GM21390 (cell line): ENCODE measurements at regions not wholly inside any gene's neighbourhood (a gene's known extent, or its start where the extent isn't known, plus 50 kb on each side); places are given as distances from the start of the nearest gene placed in this dataset.
A peak's percentile ranks its signal among the peaks of the same experiment; 100 is the strongest.
"Not testable (repeated sequence)": the region's sequence is repeated elsewhere in the genome, so short reads cannot be mapped to it uniquely, and the experiment has no call there.

ENCODE experiments used
- ATAC-seq: cut with Tn5 transposase; IDR thresholded peaks from one replicate; pipeline ENCODE4 v1.9.1; 2021; ENCODE audit not compliant: unreplicated experiment

DNA sequence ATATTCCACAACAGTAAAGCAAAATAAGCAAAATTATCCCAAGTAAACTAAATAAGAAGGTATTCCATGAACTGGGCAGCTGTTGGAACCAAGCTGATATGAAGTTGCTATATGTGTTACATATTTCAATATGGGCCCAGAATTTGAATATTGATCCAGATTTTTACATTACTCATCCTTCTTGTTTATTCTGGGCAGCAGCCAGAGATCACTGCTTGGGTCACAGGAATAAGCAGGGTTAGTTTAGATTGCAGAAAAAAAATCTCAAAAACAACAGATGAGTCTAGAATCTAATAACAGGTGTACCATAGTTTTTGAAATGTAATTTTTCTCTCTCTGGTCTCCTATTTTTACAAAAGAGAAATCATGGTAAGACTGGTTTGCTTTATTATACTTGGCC lies 171.5 kb upstream of the NAMPT start:
- ATAC-seq: no peak

DNA sequence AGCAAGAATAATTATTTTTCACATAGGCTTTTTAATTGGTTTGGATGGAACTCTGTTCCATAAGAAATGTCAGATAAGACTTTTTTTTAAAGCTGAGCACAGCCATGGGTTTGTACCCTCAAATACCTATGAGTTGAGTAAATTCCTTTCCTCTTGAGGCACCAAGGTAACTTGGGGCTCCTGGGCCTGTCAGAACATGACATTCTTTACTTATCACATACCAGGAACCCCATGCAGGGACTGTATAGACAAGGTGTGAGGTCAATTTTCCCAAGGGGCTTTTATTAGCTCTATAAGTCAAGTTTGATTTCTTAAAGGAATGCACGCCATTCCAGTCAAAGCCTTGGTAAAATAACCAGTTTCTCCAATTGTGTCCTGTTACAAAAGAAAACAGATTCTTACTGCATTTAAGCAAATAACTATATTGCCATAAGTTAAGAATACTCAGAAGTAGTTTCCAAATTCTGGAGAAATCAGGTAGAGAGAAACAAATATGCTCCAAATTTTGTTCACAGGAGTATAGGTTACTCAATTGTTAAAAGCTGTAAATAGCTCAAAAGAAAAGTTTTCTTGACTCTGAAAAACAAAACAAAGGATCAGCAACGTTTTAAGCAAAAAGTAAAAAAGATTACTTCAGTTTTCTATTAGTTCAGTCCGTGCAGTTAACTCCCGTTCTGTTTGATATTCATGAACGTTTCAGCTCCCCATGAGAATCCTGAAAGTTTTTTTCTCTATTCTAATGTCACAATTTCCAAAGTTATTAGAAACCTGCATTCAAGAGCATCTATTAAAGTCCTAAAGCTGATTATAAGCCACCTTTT lies 167.5 kb upstream of the NAMPT start:
- ATAC-seq: no peak

GRCh38 chr7:106451171-106451570 lies 166.4 kb upstream of the NAMPT start:
- no peak for ATAC-seq

- ATAC-seq: no peak
These were observed 165.9 kb upstream of the NAMPT start for GRCh38 chr7:106450716-106451115.

DNA sequence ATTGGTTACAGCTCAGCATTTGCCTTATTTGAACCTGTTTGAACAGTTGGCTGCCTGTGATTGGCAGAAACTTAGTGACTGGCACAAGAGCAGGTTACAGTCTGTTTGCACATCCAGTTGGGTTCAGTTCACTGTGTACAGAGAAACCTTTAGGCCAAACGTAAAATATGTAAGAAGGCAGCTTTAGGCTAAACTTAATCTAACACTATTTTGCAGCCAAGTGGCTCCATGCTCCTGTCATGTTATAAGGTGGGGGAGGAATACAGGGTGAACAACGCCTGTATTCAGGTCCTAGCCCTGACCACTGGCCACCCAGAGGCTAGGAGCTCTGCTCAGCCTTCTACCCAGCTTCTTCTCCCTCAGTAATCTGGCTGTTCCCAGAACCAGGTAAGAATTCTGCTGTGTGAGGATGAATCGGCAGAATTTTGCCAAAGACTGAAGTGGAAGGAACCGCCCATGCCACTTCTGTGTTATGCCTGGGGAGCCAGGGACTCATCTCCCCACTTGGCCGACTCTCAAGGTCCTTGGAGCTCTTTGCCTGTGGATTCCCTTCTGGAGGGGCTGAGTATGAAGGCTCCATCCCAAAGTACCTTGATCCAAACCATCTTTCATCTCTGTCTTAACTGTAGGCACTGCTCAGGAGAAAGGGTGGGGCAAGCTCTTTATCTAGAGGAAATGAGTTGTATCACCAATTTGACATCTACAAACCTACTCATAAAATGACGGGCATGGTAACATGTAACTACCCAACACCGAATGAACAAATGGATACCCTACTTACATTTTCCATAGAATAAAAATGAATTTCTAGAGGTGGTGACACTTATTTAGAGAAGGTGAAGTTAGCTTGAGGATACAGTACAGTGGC lies 164.4 kb upstream of the NAMPT start:
- ATAC-seq: no peak

- ATAC-seq: no peak
These were observed 163.7 kb upstream of the NAMPT start for GRCh38 chr7:106448346-106448991.

- no peak for ATAC-seq
These were observed 162.6 kb upstream of the NAMPT start for GRCh38 chr7:106447318-106447847.

DNA sequence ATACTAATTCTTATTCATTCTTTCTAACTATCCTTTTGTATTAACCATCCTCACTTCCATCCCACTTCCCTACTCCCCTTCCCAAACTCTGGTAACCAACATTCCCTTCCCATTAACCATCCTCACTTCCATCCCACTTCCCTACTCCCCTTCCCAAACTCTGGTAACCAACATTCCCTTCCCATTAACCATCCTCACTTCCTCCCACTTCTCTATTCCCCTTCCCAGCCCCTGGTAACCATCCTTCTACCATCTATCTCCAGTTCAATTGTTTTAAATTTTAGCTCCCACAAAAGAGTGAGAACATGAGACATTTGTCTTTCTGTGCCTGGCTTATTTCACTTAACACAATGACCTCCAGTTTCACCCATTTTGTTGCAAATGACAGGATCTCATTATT lies 160.6 kb upstream of the NAMPT start:
- ATAC-seq: not testable (repeated sequence)

- ATAC-seq: no peak
These were observed 159.4 kb upstream of the NAMPT start for GRCh38 chr7:106444068-106444655.

DNA sequence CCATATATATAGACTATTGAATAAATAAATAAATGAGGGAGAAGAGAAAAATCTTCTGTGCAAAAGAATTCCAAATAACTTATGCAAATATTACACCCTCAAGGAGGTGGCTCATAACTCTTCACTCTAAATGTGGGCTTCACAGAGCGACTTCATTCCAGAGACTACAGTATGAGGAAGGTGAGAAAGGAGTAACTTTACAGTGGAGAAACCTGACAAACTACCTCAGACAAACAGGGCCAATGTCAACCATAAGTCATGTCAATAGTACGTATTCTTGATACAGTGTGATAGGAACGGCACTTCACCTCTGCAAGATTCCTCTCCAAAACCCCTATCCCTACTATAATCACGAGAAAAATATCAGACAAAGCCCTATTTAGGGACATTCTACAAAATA lies 158.4 kb upstream of the NAMPT start:
- ATAC-seq: no peak

- no peak for ATAC-seq
These were observed 157.7 kb upstream of the NAMPT start for GRCh38 chr7:106442476-106442875.

DNA sequence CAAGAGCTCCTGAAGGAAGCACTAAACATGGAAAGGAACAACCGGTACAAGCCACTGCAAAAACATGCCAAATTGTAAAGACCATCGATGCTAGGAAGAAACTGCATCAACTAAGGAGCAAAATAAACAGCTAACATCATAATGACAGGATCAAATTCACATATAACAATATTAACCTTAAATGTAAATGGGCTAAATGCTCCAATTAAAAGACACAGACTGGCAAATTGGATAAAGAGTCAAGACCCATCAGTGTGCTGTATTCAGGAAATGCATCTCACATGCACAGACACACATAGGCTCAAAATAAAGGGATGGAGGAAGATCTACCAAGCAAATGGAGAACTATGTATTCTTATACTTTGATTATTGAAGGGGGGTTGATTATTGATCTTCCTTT lies 156.6 kb upstream of the NAMPT start:
- ATAC-seq: not testable (repeated sequence)

- not testable (repeated sequence) for ATAC-seq
These were observed 152.2 kb upstream of the NAMPT start for GRCh38 chr7:106436933-106437332.

- ATAC-seq: no peak
These were observed 148.6 kb upstream of the NAMPT start for GRCh38 chr7:106433377-106433776.

GRCh38 chr7:106430535-106431455 lies 146.0 kb upstream of the NAMPT start:
- ATAC-seq: no peak

DNA sequence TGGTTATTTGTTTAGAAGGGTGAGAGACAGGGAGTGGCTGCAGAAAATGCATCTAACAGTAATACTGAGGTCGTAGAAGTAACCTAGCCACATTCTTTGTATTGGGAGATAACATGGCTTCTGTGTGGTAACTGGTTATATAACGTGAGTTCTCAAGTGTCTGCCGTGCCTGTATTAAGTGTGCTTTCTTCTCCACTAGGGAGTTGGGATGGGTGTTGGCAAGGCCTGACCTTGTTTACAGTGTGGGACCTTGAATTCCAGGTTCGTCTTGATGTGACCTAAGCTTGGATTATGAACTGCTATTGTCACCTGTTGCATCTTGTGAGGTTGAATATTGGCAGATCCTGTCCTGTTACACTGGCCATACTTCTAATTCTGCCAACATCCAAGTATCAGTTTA lies 145.3 kb upstream of the NAMPT start:
- no peak for ATAC-seq

DNA sequence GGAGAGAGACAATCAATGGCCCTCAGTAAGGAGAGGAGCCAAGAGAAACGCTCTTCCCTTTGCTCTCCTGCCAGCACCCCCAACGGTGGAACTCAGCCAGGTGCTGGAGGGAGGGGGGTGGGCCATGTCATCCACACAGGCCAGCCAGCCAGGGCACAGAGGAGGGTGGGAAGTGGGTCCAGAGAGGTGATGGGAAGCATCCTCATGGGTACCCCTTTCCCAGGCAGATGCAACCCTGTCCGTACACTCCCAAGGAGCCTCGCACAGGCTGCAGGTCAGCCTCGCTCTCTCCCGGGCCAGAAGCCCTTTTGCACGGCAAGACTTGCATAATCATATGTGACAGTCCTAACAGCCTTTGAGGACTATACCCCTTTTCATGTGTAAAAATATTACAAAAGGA lies 142.0 kb upstream of the NAMPT start:
- no peak for ATAC-seq

- peak; percentile 79 for ATAC-seq
These were observed 140.4 kb upstream of the NAMPT start for GRCh38 chr7:106425017-106425719.

DNA sequence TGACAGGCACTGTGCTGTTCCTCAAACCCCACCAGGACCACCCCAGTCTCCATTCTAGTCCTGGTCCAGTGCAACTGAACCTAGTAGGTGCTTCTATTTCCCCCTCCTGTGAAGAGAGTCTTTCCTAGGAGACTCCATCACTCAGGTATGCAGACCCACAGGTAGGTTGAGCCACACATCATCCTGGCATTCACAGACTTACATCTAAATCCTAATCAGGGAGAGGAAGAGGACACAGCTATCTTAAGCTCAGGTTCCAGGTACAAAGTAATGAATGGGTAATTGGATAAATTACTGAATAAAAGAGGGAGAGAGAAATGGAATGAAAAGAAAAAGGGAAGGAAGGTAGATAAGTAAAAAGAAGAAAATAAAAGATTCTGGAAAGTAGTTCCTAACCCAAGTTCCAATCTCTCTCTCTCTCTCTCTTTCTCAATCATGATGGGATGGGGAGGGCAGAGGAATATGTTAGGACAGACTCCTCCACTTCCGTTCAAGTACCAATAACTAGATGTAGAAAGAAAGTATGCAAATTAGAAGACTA lies 139.8 kb upstream of the NAMPT start:
- ATAC-seq: no peak
